RCC 7860 (cell line): ENCODE measurements at regions not wholly inside any gene's neighbourhood (a gene's known extent, or its start where the extent isn't known, plus 50 kb on each side); places are given as distances from the start of the nearest gene placed in this dataset.

Source experiments
- DNase-seq: peaks from one replicate; pipeline ENCODE4 v3.0.0-alpha.2; 2015; ENCODE audit warnings: low spot score
- FAIRE-seq: peaks from 2 replicates; lab custom pipeline; 2012; peaks lifted over from hg19 to GRCh38; lab: Jason Lieb, UNC

- FAIRE-seq: no peak
- DNase-seq: peak; percentile 36
These were observed 236.9 kb downstream of the AR start for GRCh38 chrX:67780694-67781109.

DNA sequence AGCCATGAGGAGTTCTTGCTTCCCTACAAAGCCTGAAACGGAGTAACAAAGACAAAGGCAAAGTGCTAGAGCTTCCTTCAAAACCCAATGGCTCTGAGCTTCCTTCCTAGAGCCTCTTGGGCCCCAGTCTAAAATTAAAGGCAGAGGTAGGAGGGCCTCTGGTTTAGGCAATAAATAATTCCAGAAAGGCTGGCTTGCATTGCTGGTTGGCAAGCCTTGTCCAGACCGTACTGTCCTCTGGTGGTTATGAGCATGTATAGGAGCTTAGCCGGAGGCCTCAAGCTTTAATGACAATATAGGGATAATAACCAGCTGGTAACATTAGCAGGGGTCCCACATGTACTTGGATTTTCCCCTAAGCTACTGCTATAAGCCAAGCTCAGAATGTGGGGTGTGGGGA, 237.3 kb downstream of the AR start:
- no peak for DNase-seq

DNA sequence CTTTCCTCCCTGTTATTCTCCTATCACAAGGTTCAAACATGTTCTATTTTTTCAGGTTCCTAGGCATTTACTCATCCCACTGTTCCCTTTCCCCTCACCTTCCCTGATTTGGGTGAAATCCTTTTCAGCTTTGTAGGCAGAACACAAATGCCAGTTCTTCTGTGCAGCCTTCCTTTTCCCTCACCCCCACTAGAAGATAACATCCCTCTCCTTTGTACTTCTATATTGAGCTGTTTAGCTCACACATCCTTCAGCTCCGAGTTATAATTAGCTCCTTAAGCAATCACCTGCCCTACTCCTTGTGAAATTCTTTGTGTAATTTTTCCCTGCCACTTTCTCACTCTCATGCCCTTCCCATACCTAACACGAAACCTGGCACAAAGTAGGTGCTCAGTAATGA, 240.9 kb downstream of the AR start:
- DNase-seq: no peak
- FAIRE-seq: no peak

More for the DNA sequence above, 237.3 kb downstream of the AR start:
- FAIRE-seq: no peak

- no peak for DNase-seq
- FAIRE-seq: no peak
These were observed 243.4 kb downstream of the AR start for GRCh38 chrX:67787196-67787595.

DNA sequence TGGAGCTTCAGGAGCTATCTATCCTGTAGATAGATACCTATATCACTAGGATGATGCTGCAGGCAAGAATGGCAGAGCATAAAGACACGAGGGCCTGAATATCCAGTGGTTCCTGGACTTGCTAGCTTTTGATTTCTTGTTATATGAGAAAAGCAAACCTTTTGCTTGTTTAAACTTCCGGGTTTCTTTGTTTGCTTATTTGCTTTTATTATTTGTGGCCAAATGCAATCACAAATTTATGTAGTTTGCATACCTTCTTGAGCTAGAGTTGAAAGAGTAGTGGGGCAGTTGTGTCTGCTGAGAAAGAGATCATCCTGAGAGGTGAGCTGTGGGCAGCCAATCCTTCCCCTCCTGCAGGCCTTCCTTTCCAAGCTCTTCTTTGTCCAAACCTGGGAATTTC, 245.7 kb downstream of the AR start:
- no peak for FAIRE-seq
- DNase-seq: no peak
